HG02884 (cell line): ENCODE measurements at regions not wholly inside any gene's neighbourhood (a gene's known extent, or its start where the extent isn't known, plus 50 kb on each side); places are given as distances from the start of the nearest gene placed in this dataset.
"Not testable (repeated sequence)": the region's sequence is repeated elsewhere in the genome, so short reads cannot be mapped to it uniquely, and the experiment has no call there.

Source experiments
- ATAC-seq: cut with Tn5 transposase; IDR thresholded peaks from one replicate; pipeline ENCODE4 v1.9.1; 2021; ENCODE audit warnings: mild to moderate bottlenecking, moderate library complexity; ENCODE audit not compliant: unreplicated experiment

- ATAC-seq, result no peak
Observed at GRCh38 chr2:242043538-242044312, 174.2 kb downstream of the RTP5 start.

DNA sequence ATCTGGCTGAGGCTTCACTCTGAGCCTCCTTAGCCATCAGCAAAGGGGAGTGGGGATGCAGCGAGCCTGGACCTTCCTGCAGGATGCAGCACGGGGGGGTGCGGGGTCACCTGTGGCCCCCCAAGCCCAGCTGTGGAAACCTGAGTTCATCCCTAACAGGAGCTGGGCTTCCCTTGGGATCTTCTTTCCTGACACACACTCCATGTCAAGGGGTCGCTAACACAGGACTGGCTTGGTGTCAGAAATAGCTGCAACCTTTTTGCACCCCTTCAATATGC, 174.7 kb downstream of the RTP5 start:
- ATAC-seq, result no peak

- not testable (repeated sequence) for ATAC-seq
Observed at GRCh38 chr2:242045596-242046144, 176.1 kb downstream of the RTP5 start.

DNA sequence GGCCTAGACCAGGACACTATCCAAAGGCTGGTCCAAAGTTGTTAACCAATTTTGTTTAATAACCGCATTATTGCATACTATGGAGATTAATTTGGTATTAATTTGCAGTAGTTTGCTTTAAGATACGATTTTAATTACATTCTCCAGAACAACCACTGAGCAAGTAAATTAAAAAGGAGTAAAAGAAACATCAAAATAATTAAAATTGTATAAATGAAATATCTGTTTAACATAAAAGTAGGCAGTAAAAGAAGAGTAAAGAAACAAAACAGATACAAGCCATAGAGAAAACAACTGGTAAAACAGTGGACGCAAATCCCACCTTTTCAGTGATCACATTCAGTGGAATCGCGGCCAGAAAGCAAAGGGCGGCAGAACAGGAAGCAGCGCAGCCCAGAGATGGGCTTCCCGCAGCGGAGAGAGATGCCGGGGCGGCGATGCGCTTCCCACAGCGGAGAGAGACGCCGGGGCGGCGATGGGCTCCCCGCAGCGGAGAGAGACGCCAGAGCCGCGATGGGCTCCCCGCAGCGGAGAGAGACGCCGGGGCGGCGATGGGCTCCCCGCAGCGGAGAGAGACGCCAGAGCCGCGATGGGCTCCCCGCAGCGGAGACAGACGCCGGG, 176.8 kb downstream of the RTP5 start:
- ATAC-seq, result no peak

DNA sequence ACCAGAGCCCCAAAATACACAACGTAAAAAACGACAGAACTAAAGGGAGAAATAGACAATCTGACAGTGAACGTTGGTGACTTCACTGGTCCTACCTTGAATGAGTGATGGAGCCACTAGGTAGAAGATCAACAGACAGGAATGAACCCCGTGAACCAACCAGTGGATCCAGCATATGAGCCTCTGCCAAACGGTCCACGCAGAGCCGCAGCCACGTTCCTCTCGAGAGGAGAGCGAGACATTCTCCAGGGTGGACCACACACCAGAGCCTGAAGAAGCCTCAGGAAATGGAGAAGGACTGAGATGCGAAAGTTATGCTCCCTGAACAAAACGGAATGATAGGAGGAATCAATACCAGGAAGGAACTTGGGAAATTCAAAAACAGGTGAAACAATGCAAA, 178.4 kb downstream of the RTP5 start:
- ATAC-seq, result no peak

DNA sequence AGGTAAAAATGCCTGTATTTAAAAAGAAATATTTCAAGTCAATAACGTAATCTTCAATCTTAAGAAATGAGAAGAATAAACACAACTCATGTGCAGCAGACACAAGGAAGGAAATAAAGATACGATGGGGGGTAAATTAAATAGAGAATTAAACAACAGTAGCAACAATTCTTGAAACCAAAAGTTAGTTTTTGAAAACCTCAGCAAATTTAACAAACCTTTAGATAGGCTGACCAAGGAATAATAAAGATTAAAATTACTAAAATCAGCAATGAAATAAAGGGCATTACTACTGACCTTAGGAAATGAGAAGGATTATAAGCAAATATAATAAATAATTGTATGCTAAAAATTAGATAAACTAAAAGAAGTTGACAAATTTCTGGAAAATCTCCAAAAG, 178.9 kb downstream of the RTP5 start:
- ATAC-seq, result no peak

DNA sequence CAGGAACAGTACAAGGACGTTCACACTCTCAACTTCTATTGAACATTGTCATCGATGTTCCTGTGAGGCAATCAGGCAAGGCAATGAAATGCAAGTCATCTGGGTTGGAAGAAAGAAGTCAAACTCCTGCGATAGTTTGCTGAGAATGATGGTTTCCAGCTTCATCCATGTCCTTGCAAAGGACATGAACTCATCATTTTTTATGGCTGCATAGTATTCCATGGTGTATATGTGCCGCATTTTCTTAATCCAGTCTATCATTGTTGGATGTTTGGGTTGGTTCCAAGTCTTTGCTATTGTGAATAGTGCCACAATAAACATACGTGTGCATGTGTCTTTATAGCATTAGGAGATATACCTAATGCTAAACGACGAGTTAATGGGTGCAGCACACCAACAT, 180.0 kb downstream of the RTP5 start:
- not testable (repeated sequence) for ATAC-seq

DNA sequence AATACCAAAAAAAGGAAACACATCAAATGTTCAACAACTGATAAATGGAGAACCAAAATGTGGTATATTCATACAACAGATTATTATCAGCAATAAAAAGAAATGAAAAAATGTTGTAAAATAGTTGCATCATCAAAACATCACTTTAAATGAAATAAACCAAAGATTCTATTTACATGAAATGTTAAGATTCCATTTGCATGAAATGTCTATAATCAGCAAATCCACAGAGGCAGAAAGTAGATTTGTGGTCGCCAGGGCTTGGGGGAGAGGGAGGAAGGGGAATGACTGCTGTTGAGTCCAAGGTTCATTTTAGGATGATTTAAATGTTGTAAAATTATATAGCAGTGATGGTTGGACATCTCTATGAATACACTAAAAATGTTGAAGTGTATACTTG, 181.9 kb downstream of the RTP5 start:
- ATAC-seq, result no peak

GRCh38 chr2:242052421-242052820, 182.9 kb downstream of the RTP5 start:
- no peak for ATAC-seq

DNA sequence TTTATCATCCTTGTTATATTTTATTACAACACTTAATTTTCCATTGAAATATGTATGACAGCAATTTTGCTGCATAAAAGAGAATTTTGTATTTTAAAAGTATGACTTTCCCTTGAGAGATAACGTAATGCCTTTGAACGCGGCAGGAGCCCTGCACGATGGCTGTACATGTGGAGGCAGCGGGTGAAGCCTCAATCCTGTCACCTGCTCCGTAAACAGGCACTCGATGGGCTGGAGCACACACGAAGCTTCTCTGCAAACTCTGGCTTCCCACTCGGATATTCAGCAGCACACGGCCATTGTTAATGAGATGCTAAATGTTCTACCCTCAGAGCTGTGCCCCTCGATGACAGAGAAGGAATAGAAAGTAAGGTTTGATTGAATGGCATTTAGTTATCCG, 184.4 kb downstream of the RTP5 start:
- no peak for ATAC-seq

DNA sequence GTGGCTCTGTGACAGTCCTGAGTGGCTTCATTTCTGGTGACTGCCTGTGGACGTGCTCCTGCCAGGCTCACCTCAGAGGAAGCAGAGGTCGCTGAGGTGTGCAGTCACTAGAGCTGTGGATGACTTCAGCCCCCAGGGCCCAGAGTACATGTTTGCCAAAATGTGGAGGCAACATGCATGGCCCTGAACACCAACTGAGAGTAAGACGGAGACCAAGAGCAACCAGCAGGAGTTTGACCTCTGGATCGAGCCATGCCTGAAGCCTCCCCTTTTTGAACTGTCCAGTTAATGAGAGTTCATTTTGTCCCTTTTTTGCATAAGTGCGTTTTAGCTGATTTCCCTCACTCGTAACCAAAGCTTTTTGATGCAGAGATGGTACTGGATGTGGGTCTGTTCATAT, 184.9 kb downstream of the RTP5 start:
- ATAC-seq, result no peak

DNA sequence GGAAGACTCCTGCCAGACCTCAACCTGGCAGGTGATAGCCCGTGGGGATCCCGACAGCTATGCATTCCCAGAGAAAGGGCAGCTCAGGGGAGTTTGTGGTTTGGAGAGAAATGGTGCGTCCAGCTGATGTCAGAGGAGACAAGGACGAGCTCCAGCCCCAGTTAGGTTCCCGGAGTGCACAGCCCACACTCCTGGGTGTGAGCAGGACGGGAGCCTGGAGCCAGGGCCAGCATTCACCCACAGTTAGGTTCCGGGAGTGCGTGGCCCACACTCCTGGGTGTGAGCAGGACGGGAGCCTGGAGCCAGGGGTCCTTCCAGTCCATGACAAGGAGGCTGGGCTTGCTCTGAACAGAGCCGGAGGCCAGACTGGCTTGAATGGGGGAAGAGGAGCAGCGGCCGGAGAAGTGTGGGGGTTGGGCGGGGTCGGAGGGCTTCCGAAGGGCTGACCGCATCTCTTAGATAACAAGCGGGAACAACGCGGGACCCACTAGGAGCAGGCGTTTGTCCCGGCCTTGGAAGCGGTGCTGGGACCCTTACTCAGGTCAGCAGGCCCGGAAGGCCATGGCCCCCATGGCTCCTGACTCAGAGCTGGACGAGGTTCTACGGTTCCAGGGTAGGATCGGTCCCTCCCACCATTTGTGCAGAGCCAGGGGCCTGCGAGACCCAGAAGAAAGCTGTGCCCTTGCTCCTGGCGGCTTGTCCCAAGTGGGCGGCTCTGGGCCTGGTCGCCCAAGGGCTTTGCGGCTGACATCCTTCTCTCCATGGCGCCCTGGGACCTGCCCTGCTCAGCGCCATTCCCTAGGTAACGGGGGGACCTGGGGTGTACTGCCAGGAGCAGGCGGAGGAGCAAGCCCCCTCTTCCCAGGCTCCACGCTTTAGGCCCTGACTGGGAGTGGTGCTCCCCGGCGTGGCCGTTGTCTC, 185.6 kb downstream of the RTP5 start:
- no peak for ATAC-seq

DNA sequence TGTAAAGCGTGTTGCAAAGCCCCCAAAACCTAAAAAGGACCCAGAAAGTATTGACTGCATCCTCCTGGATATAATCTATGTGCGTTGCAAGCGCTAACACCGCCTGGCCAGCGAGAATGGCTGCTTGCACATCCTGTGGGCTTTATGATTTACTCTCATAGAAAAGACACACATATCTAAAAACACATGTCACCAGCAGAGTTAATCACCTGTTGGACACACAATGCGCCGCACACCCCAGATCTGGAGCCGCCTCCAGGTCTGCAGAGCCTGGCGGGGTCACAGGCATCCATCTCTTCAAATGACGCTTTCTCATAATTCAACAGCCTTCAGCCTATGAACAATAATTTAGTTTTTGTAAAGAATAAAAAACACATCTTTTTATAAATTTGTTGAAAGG, 186.5 kb downstream of the RTP5 start:
- no peak for ATAC-seq

DNA sequence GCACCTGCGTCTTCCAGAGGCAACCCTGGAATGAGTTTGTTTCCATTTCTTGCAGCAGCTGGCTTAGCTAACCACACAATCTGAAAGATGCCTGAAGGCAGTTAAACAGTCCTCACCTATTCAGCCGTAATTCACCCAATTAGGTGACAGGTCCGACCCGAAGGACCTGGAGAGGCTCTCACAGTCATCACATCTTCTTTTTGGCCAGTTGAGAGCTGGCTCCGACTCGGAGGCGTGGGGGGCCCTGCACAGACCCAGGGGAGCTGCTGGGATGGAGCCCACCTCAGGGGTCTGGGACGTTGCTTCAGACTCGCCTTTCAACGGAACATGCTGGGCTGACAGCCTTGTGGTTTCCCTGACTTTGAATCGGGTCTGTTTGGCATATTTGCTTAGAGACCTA, 187.3 kb downstream of the RTP5 start:
- no peak for ATAC-seq

DNA sequence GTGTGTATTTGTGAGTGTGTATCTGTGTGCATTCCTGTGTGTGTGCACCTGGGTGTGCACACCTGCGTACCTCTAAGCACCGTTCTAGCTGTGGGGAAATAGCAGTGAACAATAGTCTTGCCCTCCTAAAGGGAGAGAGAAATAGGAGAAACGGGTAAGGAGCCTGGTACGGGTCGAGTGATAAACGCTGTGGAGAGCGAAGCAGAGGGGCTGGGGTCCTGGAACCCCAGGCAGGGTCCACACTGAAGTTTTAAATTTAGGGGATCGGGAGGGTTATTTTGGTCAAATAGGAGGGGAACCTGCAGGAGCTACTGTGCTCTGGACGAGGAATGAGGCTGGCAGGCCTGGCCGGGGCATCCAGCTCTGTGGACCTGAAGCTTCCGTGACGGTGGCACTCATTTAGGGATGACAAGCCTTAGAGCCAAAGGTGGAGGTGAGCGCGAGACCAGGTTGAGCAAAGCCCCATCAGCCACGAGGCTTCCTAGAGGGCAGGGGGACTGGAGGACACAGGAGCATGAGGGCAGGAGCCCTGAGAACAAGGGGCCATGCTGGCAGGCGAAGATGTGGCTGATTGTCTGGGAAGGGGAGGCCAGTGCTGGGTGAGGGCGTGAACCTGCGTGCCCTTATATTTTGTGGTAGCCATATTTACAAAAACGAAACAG, 188.0 kb downstream of the RTP5 start:
- ATAC-seq, result no peak

DNA sequence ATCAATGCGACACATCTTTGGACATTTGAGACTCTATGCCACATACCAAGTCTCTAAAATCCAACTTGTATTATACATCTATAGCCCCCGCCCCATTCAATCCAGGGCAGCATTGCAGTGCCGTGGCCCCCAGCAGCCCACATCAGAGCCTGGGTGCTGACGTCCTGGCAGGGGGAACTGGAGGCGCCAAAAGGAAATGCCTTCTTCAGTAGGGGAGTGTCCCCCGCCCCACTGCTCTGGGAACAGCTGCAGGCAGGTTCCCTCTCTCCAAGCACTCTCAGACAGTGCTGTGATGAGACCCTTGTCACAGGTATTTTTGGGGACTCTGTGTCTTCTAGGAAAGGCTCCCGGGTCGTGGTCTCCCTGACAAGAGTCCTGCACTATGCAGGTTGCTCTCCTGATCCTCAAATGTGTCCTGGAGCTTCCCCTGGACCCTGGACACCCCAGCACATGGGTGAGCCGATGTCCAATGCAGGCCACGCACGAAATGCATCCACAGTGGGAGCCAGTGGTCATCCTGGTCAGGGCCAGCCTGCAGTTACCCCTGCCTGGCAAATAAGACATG, 188.7 kb downstream of the RTP5 start:
- no peak for ATAC-seq

DNA sequence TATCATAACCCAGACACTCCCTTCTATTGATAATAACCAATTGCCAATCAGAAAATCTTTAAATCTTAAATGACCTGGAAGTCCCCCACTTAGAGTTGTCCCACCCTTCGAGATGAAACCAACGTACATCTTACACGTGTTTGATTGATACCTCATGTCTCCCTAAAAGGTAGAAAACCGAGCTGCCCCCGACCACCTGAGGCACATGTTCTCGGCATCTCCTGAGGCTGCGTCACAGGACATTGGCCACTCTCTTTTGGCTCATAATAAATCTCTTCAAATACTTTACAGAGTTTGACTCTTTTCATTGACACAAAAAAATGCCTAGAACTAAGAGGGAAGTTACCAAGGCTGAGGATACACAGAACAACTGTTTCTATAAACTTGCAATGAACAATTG, 190.0 kb downstream of the RTP5 start:
- no peak for ATAC-seq

DNA sequence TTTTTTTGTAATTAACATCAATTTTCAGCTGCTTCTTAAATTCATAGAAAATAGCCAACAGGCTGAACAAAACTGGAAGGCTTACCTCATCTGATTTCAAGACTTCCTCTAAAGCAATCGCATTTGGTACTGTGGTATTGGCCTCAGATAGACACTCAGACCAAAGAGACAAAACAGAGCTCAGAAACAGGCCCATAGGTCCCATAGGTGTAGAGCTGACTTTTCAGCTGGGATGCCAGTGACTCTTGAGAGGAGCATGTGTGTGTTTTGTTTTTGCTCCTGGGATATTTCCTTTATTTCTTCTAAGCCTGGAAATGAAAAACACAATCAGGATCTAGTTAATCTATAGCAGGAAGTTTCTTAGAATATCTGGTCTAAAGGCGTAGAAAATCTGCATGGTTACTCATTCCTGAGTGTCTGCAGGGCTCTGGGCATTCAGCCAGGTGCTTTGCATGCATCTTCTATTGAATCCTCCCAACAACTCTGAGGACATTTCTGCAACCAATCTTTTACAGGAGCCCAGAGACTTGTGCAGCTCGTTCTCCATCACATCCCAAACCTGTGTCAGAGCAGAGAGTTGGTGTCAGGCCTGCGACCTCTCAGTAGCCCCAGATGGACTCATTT, 190.8 kb downstream of the RTP5 start:
- no peak for ATAC-seq

DNA sequence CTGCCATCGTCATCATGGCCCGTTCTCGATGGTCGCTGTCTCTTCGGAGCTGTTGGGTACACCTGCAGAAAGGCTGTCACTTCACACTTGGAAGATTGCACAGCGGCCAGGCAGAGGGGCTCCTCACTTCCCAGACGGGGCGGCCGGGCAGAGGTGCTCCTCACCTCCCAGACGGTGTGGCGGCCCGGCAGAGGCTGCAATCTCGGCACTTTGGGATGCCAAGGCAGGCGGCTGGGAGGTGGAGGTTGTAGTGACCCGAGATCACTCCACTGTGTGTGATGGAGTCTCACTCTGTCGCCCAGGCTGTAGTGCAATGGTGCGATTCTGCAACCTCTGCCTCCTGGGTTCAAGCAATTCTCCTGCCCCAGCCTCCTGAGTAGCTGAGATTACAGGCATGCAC, 192.4 kb downstream of the RTP5 start:
- ATAC-seq, result not testable (repeated sequence)

GRCh38 chr2:242063436-242063835, 193.9 kb downstream of the RTP5 start:
- ATAC-seq, result no peak
